Osteoblast (primary cell): ENCODE measurements at regions not wholly inside any gene's neighbourhood (a gene's known extent, or its start where the extent isn't known, plus 50 kb on each side); places are given as distances from the start of the nearest gene placed in this dataset.

ENCODE experiments used
- DNase-seq: peaks from one replicate; pipeline ENCODE4 v3.0.0; 2011; ENCODE audit warnings: low spot score, mixed read lengths; ENCODE audit not compliant: insufficient read length; ENCODE audit errors: missing footprints
- H2AFZ ChIP-seq: 2 replicates; pipeline ENCODE4 v1.6.0; 2011; ENCODE audit warnings: mild to moderate bottlenecking, low read length
- H3K27ac ChIP-seq: 2 replicates; pipeline ENCODE4 v1.5.1; 2011; ENCODE audit warnings: mild to moderate bottlenecking, low read depth, low read length, moderate library complexity
- H3K27me3 ChIP-seq: 2 replicates; pipeline ENCODE4 v1.6.0; 2012; ENCODE audit warnings: mild to moderate bottlenecking, control low read depth, inconsistent platforms, low read length, moderate library complexity; ENCODE audit not compliant: insufficient read depth
- H3K36me3 ChIP-seq: 2 replicates; pipeline ENCODE4 v1.5.1; 2011; ENCODE audit warnings: mild to moderate bottlenecking, low read length, control low read depth, moderate library complexity; ENCODE audit not compliant: insufficient read depth
- H3K4me1 ChIP-seq: 2 replicates; pipeline ENCODE4 v1.5.1; 2011; ENCODE audit warnings: mild to moderate bottlenecking, low read length, control low read depth, moderate library complexity; ENCODE audit not compliant: insufficient read depth
- H3K4me2 ChIP-seq: 2 replicates; pipeline ENCODE4 v1.6.0; 2011; ENCODE audit warnings: mild to moderate bottlenecking, low read length; ENCODE audit not compliant: insufficient read depth
- H3K4me3 ChIP-seq: fragments of 200-600 bp; sonication (generic); 3 replicates; pipeline ENCODE4 v1.5.1; 2012; ENCODE audit warnings: mild to moderate bottlenecking, low read length, inconsistent platforms; ENCODE audit not compliant: insufficient read depth
- H3K79me2 ChIP-seq: 2 replicates; pipeline ENCODE4 v1.6.0; 2012; ENCODE audit warnings: mild to moderate bottlenecking, low read length, control low read depth, inconsistent platforms; ENCODE audit not compliant: insufficient read depth
- H3K9me3 ChIP-seq: 2 replicates; pipeline ENCODE4 v1.5.1; 2011; ENCODE audit warnings: low read depth, low read length, control low read depth
- H4K20me1 ChIP-seq: 2 replicates; pipeline ENCODE4 v1.6.0; 2012; ENCODE audit warnings: mild to moderate bottlenecking, low read length, control low read depth; ENCODE audit not compliant: insufficient read depth
- TF ChIP-seq, protein P1 (sequence below): IDR thresholded peaks from 2 replicates; pipeline ENCODE4 v1.5.1; 2011; ENCODE audit warnings: mild to moderate bottlenecking, low read depth, low read length, moderate library complexity; ENCODE audit errors: extremely low read depth

DNA sequence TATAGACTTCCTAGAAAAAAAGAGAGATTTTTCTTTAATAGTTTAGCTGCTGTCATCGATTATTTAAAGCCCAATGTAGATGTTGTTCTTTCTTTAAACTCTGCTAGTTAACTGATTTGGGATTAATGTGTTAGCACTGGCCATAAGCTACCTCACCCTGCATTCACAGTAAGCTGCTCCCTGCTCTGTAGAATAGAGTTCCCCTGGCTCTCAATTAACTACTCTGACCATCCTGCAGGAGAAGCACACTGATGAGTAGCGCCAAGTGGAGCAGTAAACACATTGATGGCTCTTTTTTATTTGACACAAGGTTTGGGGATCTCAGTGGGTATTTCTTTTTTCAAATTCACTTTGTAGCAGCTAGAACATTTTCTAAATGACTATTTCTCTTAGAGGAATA lies 807.9 kb upstream of the ZNF608 start:
- H2AFZ ChIP-seq: no peak overlapping the region
- H3K27me3 ChIP-seq: no peaks in the 10 kb centered on the region
- no peak overlapping the region for H3K4me2 ChIP-seq
- H3K4me3 ChIP-seq: no peak overlapping the region
- no peaks in the 10 kb centered on the region for H3K9me3 ChIP-seq
- DNase-seq: no peak
- no peaks in the 10 kb centered on the region for H3K79me2 ChIP-seq
- H4K20me1 ChIP-seq: no peaks in the 10 kb centered on the region
- no peaks in the 10 kb centered on the region for H3K36me3 ChIP-seq
- peaks cover 28% of the 10 kb centered on the region for H3K4me1 ChIP-seq
- H3K27ac ChIP-seq: no peak overlapping the region
- TF ChIP-seq, protein P1, sequence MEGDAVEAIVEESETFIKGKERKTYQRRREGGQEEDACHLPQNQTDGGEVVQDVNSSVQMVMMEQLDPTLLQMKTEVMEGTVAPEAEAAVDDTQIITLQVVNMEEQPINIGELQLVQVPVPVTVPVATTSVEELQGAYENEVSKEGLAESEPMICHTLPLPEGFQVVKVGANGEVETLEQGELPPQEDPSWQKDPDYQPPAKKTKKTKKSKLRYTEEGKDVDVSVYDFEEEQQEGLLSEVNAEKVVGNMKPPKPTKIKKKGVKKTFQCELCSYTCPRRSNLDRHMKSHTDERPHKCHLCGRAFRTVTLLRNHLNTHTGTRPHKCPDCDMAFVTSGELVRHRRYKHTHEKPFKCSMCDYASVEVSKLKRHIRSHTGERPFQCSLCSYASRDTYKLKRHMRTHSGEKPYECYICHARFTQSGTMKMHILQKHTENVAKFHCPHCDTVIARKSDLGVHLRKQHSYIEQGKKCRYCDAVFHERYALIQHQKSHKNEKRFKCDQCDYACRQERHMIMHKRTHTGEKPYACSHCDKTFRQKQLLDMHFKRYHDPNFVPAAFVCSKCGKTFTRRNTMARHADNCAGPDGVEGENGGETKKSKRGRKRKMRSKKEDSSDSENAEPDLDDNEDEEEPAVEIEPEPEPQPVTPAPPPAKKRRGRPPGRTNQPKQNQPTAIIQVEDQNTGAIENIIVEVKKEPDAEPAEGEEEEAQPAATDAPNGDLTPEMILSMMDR: no peak

DNA sequence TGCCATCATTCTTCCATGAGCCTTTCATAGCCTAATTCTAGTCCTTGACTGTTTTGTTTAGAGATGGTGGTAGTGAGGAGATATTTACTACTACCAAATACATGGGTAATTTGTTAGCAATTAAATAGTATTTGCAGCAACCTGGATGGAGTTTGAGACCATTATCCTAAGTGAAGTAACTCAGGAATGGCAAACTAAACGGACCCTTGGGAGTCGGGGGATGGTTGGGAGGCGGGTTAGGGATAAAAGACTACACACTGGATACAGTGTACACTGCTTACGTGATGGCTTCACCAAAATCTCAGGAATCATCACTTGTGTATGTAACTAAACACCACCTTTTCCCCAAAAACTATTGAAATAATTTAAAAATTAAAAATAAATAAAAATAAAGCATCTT lies 809.2 kb upstream of the ZNF608 start:
- Histone ChIP-seq H3K27me3 (no peaks in the 10 kb centered on the region), H3K36me3 (no peaks in the 10 kb centered on the region), H3K4me1 (peaks cover 26% of the 10 kb centered on the region), H2AFZ (no peak overlapping the region), H3K9me3 (no peaks in the 10 kb centered on the region), H4K20me1 (no peaks in the 10 kb centered on the region), H3K4me3 (no peak overlapping the region), H3K27ac (no peak overlapping the region), H3K4me2 (no peak overlapping the region), H3K79me2 (no peaks in the 10 kb centered on the region)
- no peak for DNase-seq
- TF ChIP-seq, protein P1: no peak

DNA sequence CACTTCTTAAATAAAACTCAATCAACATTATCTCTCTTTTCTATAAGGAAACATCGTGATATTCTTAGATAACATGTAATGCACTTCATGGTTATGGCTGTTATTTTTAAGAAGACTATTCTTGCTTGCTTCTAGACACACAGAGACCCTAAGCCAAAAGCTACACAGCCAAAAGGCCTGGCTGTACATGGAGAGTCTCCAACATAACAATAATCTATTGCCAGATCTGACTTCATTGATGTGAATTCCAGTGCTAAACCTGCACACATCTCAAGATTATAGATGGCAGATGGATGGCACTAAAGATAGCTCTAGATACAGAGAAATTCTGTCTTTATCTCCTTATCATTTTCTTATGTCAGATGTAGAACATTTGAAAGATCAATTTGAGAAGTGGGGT lies 811.6 kb upstream of the ZNF608 start:
- H3K4me2 ChIP-seq: no peak overlapping the region
- H3K9me3 ChIP-seq: no peaks in the 10 kb centered on the region
- no peaks in the 10 kb centered on the region for H3K27me3 ChIP-seq
- no peak overlapping the region for H3K27ac ChIP-seq
- no peak overlapping the region for H2AFZ ChIP-seq
- H3K36me3 ChIP-seq: no peaks in the 10 kb centered on the region
- no peak overlapping the region for H3K4me3 ChIP-seq
- no peaks in the 10 kb centered on the region for H3K79me2 ChIP-seq
- no peak for DNase-seq
- no peaks in the 10 kb centered on the region for H4K20me1 ChIP-seq
- peaks cover 29% of the 10 kb centered on the region for H3K4me1 ChIP-seq
- TF ChIP-seq, protein P1: no peak

DNA sequence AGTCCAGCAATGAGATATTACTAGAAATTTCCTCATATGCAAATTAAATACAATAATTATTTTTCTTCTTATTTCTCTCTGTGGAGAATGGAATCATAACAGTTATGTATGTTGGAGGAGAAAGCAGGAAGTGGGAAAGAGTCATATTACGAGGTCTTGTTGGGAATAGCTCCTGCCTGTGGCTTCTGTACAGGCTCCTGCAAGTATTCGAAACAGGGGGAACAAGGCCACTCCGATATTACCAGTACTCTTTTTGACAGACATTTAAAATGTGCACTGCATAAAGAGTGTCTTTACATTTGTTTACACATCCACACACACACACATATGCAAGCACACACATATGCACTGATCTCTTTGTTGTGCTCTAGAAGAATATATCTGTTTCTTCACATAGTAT lies 812.0 kb upstream of the ZNF608 start:
- Histone ChIP-seq H3K36me3 (no peaks in the 10 kb centered on the region), H3K9me3 (no peaks in the 10 kb centered on the region), H2AFZ (no peak overlapping the region), H3K4me2 (no peak overlapping the region), H3K4me1 (peaks cover 28% of the 10 kb centered on the region), H3K27ac (no peak overlapping the region), H3K27me3 (no peaks in the 10 kb centered on the region), H3K4me3 (no peak overlapping the region), H3K79me2 (no peaks in the 10 kb centered on the region), H4K20me1 (no peaks in the 10 kb centered on the region)
- no peak for DNase-seq
- TF ChIP-seq, protein P1: no peak
